Neural crest cell (in vitro differentiated cells): ENCODE measurements at regions not wholly inside any gene's neighbourhood (a gene's known extent, or its start where the extent isn't known, plus 50 kb on each side); places are given as distances from the start of the nearest gene placed in this dataset.

ENCODE experiments used
- DNase-seq: peaks from one replicate; pipeline ENCODE4 v3.0.0; 2021; ENCODE audit warnings: low read depth, mixed read lengths, low spot score
- H3K27ac Mint-ChIP-seq: one replicate; pipeline ENCODE4 v1.8.0; 2021; ENCODE audit warnings: mild to moderate bottlenecking, mixed read lengths; ENCODE audit not compliant: unreplicated experiment
- H3K27me3 Mint-ChIP-seq: 2 replicates; pipeline ENCODE4 v1.8.0; 2021; ENCODE audit warnings: low read depth, mild to moderate bottlenecking, mixed read lengths
- H3K36me3 Mint-ChIP-seq: 2 replicates; pipeline ENCODE4 v1.8.0; 2021; ENCODE audit warnings: low read depth, mild to moderate bottlenecking, mixed read lengths
- H3K4me1 Mint-ChIP-seq: 2 replicates; pipeline ENCODE4 v1.8.0; 2021; ENCODE audit warnings: mixed read lengths
- H3K4me3 Mint-ChIP-seq: one replicate; pipeline ENCODE4 v1.8.0; 2021; ENCODE audit warnings: mild to moderate bottlenecking, mixed read lengths
- H3K9me3 Mint-ChIP-seq: 2 replicates; pipeline ENCODE4 v1.8.0; 2021; ENCODE audit warnings: mixed read lengths
- CTCF ChIP-seq: fragments of 200-600 bp; sonication (generic); conservative IDR thresholded peaks from 2 replicates; pipeline ENCODE4 v1.5.0; 2021; ENCODE audit warnings: antibody characterized with exemption, mild to moderate bottlenecking

- no peaks in the 10 kb centered on the region for H3K27me3 Mint-ChIP-seq
- no peaks in the 10 kb centered on the region for H3K36me3 Mint-ChIP-seq
- peaks cover 2% of the 10 kb centered on the region for H3K9me3 Mint-ChIP-seq
- no peak overlapping the region for H3K4me3 Mint-ChIP-seq
- TF ChIP-seq CTCF: no peak
- no peaks in the 10 kb centered on the region for H3K4me1 Mint-ChIP-seq
- H3K27ac Mint-ChIP-seq: no peak overlapping the region
- DNase-seq: no peak
Measured at GRCh38 chr6:106910999-106911949, 63.3 kb downstream of the CD24 start.

DNA sequence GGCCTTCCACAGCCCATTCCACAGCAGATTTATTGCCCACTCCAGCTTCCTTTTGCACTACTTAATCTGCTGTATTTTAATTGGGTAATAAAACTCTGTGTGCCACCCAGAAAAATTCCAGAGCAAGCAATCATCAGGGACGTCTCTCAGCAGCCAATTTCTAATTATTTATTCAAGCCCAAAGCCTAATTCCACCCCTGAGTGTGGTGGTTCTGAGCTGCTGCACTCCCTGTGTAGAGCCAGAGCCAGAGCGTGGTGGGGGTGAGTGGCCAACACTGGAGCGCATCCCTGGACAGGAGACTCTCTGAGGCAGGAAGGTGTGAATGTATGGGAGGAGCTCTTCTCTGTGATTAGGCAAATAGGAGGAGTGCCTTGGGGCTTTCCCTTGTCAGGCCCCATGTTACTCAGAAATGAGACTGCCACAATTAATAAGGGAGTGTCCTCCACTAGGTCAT is 66.1 kb downstream of the CD24 start:
- no peak for TF ChIP-seq CTCF
- Mint-ChIP-seq H3K36me3 (no peaks in the 10 kb centered on the region), H3K4me3 (no peak overlapping the region), H3K27ac (no peak overlapping the region), H3K9me3 (peaks cover 8% of the 10 kb centered on the region), H3K4me1 (no peaks in the 10 kb centered on the region), H3K27me3 (no peaks in the 10 kb centered on the region)
- DNase-seq: no peak

GRCh38 chr6:106907754-106908153 is 66.8 kb downstream of the CD24 start:
- H3K27me3 Mint-ChIP-seq: no peaks in the 10 kb centered on the region
- no peak for TF ChIP-seq CTCF
- DNase-seq: no peak

GRCh38 chr6:106906232-106906631 is 68.3 kb downstream of the CD24 start:
- Mint-ChIP-seq H3K27ac (no peak overlapping the region), H3K4me3 (no peak overlapping the region), H3K27me3 (no peaks in the 10 kb centered on the region), H3K9me3 (peaks cover 9% of the 10 kb centered on the region), H3K4me1 (no peaks in the 10 kb centered on the region), H3K36me3 (no peaks in the 10 kb centered on the region)
- no peak for DNase-seq
- no peak for TF ChIP-seq CTCF

More at GRCh38 chr6:106907754-106908153, 66.8 kb downstream of the CD24 start:
- Mint-ChIP-seq H3K36me3 (no peaks in the 10 kb centered on the region), H3K27ac (no peak overlapping the region), H3K9me3 (peaks cover 8% of the 10 kb centered on the region), H3K4me1 (no peaks in the 10 kb centered on the region), H3K4me3 (no peak overlapping the region)

- Mint-ChIP-seq H3K4me1 (no peaks in the 10 kb centered on the region), H3K36me3 (peaks cover 5% of the 10 kb centered on the region), H3K27me3 (no peaks in the 10 kb centered on the region), H3K4me3 (no peak overlapping the region), H3K9me3 (peaks cover 13% of the 10 kb centered on the region), H3K27ac (no peak overlapping the region)
- no peak for TF ChIP-seq CTCF
- DNase-seq: no peak
Measured at GRCh38 chr6:106903299-106903698, 71.2 kb downstream of the CD24 start.
